SK-N-SH treated with all-trans-retinoic acid at 6 μM for 48 hours (cell line): ENCODE measurements at regions not wholly inside any gene's neighbourhood (a gene's known extent, or its start where the extent isn't known, plus 50 kb on each side); places are given as distances from the start of the nearest gene placed in this dataset.

Source experiments
- ATAC-seq: fragments of 200-7000 bp; cut with Tn5 transposase; 3 replicates; pipeline ENCODE4 v1.9.1; 2020; ENCODE audit warnings: mild to moderate bottlenecking, moderate library complexity
- CREB5 ChIP-seq: fragments of 250-450 bp; sonication (Bioruptor Pico); IDR thresholded peaks from 2 replicates; pipeline ENCODE4 v1.5.1; 2020; ENCODE audit warnings: low read depth, mild to moderate bottlenecking, moderate library complexity
- CSDC2 ChIP-seq: fragments of 250-450 bp; sonication (Bioruptor Pico); IDR thresholded peaks from 2 replicates; pipeline ENCODE4 v1.5.0; 2020; ENCODE audit warnings: mild to moderate bottlenecking, moderate library complexity
- CSRNP3 ChIP-seq: fragments of 250-450 bp; sonication (Bioruptor Pico); IDR thresholded peaks from 2 replicates; pipeline ENCODE4 v1.5.1; 2021; ENCODE audit warnings: mild to moderate bottlenecking, moderate library complexity
- ESRRG ChIP-seq: fragments of 250-450 bp; sonication (Bioruptor Pico); IDR thresholded peaks from 2 replicates; pipeline ENCODE4 v1.6.1; 2021; ENCODE audit warnings: mild to moderate bottlenecking
- GLIS3 ChIP-seq: fragments of 250-450 bp; sonication (Bioruptor Pico); IDR thresholded peaks from 2 replicates; pipeline ENCODE4 v1.5.0; 2020; ENCODE audit warnings: mild to moderate bottlenecking, moderate library complexity
- ISL1 ChIP-seq: fragments of 250-450 bp; sonication (Bioruptor Pico); IDR thresholded peaks from 2 replicates; pipeline ENCODE4 v2.1.2; 2022; ENCODE audit warnings: mild to moderate bottlenecking, moderate library complexity
- OSR1 ChIP-seq: fragments of 250-450 bp; sonication (Bioruptor Pico); IDR thresholded peaks from 2 replicates; pipeline ENCODE4 v1.8.0; 2022; ENCODE audit warnings: moderate library complexity, mild to moderate bottlenecking, inconsistent platforms
- PATZ1 ChIP-seq: fragments of 250-450 bp; sonication (Bioruptor Pico); IDR thresholded peaks from 2 replicates; pipeline ENCODE4 v1.8.0; 2020; ENCODE audit warnings: mild to moderate bottlenecking, moderate library complexity, borderline replicate concordance
- POU6F1 ChIP-seq: fragments of 250-450 bp; sonication (Bioruptor Pico); IDR thresholded peaks from 2 replicates; pipeline ENCODE4 v1.8.0; 2021; ENCODE audit warnings: low read depth, mild to moderate bottlenecking, moderate library complexity, borderline replicate concordance
- PPARA ChIP-seq: fragments of 250-450 bp; sonication (Bioruptor Pico); IDR thresholded peaks from 2 replicates; pipeline ENCODE4 v1.5.0; 2020; ENCODE audit warnings: mild to moderate bottlenecking, borderline replicate concordance
- RARB ChIP-seq: fragments of 250-450 bp; sonication (Bioruptor Pico); IDR thresholded peaks from 2 replicates; pipeline ENCODE4 v1.8.0; 2021; ENCODE audit warnings: mild to moderate bottlenecking, moderate library complexity
- SNAI2 ChIP-seq: fragments of 250-450 bp; sonication (Bioruptor Pico); IDR thresholded peaks from 2 replicates; pipeline ENCODE4 v1.5.0; 2020; ENCODE audit warnings: mild to moderate bottlenecking, moderate library complexity
- TCF4 ChIP-seq: fragments of 250-450 bp; sonication (Bioruptor Pico); IDR thresholded peaks from 2 replicates; pipeline ENCODE4 v1.8.0; 2021; ENCODE audit warnings: mild to moderate bottlenecking, moderate library complexity, borderline replicate concordance
- TOX ChIP-seq: fragments of 250-450 bp; sonication (Bioruptor Pico); IDR thresholded peaks from 2 replicates; pipeline ENCODE4 v1.8.0; 2021; ENCODE audit warnings: mild to moderate bottlenecking, moderate library complexity, borderline replicate concordance
- TSHZ2 ChIP-seq: fragments of 250-450 bp; sonication (Bioruptor Pico); IDR thresholded peaks from 2 replicates; pipeline ENCODE4 v1.5.0; 2020; ENCODE audit warnings: mild to moderate bottlenecking, moderate library complexity
- ZC3H10 ChIP-seq: fragments of 250-450 bp; sonication (Bioruptor Pico); IDR thresholded peaks from 2 replicates; pipeline ENCODE4 v1.5.1; 2021; ENCODE audit warnings: mild to moderate bottlenecking, moderate library complexity
- ZFP3 ChIP-seq: fragments of 250-450 bp; sonication (Bioruptor Pico); IDR thresholded peaks from 2 replicates; pipeline ENCODE4 v1.5.0; 2020; ENCODE audit warnings: mild to moderate bottlenecking, moderate library complexity
- ZFP30 ChIP-seq: fragments of 450-650 bp; formaldehyde crosslinking; IDR thresholded peaks from 2 replicates; pipeline ENCODE4 v1.5.0; 2022; ENCODE audit warnings: mild to moderate bottlenecking, moderate library complexity
- ZNF565 ChIP-seq: fragments of 450-650 bp; formaldehyde crosslinking; conservative IDR thresholded peaks from 2 replicates; pipeline ENCODE4 v1.5.0; 2020; ENCODE audit warnings: low read depth, mild to moderate bottlenecking, moderate library complexity

DNA sequence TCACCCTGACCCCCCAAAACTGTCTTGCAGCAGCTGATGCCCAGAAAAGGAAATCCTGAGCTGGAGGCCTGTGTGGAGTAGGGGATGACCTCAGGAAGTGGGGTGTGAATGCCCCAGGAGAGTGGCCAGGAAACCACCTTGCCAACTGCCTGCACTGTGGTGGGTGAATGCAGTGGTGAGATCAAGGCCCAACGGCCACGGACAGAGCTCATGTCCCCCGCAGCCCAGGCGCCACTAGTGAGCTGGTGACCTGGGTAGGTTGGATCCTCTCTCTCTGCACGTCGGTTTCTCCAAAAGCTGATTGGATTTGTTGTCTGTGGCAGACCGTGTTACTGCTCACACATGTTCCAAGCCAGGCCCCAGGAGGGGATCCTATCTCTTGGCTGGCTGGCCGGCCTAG lies 448.9 kb downstream of the TCERG1L start:
- no peak for TF ChIP-seq PATZ1
- TF ChIP-seq POU6F1, result no peak
- no peak for TF ChIP-seq SNAI2 (CRISPR knock-in tag)
- TF ChIP-seq GLIS3 (CRISPR knock-in tag), result no peak
- ATAC-seq, result no peak

DNA sequence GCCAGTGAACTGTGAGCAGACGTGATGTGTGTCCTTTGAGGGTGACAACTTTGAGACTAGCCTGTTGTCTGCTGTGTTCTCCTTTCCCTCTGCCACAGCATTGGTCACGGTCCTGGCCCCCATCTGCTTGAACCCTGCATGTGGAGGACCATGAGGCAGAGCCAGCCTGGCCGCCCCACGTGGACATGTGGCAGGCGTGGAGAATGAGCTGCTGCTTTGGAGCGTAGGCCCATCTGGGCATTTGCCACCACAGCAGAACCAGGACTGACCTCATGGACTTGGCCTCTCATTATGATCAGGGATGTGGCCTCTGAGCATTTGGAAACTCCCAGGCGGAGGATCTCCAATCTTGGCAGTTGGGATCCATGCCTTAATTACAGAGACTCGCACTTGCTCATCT lies 448.5 kb downstream of the TCERG1L start:
- TF ChIP-seq RARB (CRISPR knock-in tag) (no peak), OSR1 (CRISPR knock-in tag) (no peak), ZFP3 (CRISPR knock-in tag) (no peak), TCF4 (no peak), ZNF565 (no peak), PATZ1 (no peak), CSRNP3 (CRISPR knock-in tag) (no peak), ISL1 (no peak), CSDC2 (CRISPR knock-in tag) (no peak)
- ATAC-seq, result no peak

GRCh38 chr10:130864961-130865818 lies 446.3 kb downstream of the TCERG1L start:
- no peak for ATAC-seq
- TF ChIP-seq OSR1 (CRISPR knock-in tag) (no peak), GLIS3 (CRISPR knock-in tag) (no peak), TCF4 (no peak)
- TF ChIP-seq, all 23 proteins: peak for 0

- no peak for ATAC-seq
- no peak for TF ChIP-seq PATZ1
- no peak for TF ChIP-seq ESRRG (CRISPR knock-in tag)
- TF ChIP-seq ZC3H10 (CRISPR knock-in tag), result no peak
- TF ChIP-seq CREB5 (CRISPR knock-in tag), result no peak
- no peak for TF ChIP-seq PPARA (CRISPR knock-in tag)
- no peak for TF ChIP-seq RARB (CRISPR knock-in tag)
- TF ChIP-seq TOX (CRISPR knock-in tag), result no peak
- TF ChIP-seq ZNF565, result no peak
- no peak for TF ChIP-seq ZFP30
- no peak for TF ChIP-seq TCF4
- TF ChIP-seq ZFP3 (CRISPR knock-in tag), result no peak
- TF ChIP-seq TSHZ2, result no peak
- no peak for TF ChIP-seq GLIS3 (CRISPR knock-in tag)
- TF ChIP-seq CSRNP3 (CRISPR knock-in tag), result no peak
- TF ChIP-seq, all 23 proteins: peak for 0
Measured at GRCh38 chr10:130866857-130867256, 444.7 kb downstream of the TCERG1L start.
